ENCODE measurements at regions not wholly inside any gene's neighbourhood (a gene's known extent, or its start where the extent isn't known, plus 50 kb on each side); places are given as distances from the start of the nearest gene placed in this dataset.

DNA sequence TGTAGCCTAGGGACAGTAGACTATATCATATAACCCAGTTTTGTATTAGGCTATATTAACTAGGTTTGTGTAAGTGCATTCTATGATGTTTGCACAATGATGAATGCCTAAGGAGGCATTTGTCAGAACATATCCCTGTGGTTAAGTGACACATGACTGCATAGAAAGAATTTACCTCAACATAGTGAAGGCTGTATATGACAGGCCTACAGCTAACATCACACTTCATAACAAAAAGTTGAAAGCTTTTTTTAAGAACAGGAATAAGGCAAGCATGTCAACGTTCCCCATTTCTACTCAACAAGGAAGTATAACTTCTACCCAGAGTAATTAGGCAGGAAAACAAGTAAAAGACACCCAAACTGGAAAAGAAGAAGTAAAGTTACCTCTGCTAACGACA, 165.9 kb upstream of the NDST4 start:
- TF ChIP-seq, protein P1, sequence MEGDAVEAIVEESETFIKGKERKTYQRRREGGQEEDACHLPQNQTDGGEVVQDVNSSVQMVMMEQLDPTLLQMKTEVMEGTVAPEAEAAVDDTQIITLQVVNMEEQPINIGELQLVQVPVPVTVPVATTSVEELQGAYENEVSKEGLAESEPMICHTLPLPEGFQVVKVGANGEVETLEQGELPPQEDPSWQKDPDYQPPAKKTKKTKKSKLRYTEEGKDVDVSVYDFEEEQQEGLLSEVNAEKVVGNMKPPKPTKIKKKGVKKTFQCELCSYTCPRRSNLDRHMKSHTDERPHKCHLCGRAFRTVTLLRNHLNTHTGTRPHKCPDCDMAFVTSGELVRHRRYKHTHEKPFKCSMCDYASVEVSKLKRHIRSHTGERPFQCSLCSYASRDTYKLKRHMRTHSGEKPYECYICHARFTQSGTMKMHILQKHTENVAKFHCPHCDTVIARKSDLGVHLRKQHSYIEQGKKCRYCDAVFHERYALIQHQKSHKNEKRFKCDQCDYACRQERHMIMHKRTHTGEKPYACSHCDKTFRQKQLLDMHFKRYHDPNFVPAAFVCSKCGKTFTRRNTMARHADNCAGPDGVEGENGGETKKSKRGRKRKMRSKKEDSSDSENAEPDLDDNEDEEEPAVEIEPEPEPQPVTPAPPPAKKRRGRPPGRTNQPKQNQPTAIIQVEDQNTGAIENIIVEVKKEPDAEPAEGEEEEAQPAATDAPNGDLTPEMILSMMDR (IDR thresholded peaks at IDR 0.05) = no peak
- no peak for TF ChIP-seq POLR2AphosphoS5 (IDR thresholded peaks at IDR 0.05)
- no peak for TF ChIP-seq POLR2A (IDR thresholded peaks at IDR 0.05; ENCODE audit: low read depth)
- no peak for TF ChIP-seq EP300 (IDR thresholded peaks at IDR 0.05)

Data from esophagus muscularis mucosa (tissue), 4 donors.